ENCODE measurements at regions not wholly inside any gene's neighbourhood (a gene's known extent, or its start where the extent isn't known, plus 50 kb on each side); places are given as distances from the start of the nearest gene placed in this dataset.

DNA sequence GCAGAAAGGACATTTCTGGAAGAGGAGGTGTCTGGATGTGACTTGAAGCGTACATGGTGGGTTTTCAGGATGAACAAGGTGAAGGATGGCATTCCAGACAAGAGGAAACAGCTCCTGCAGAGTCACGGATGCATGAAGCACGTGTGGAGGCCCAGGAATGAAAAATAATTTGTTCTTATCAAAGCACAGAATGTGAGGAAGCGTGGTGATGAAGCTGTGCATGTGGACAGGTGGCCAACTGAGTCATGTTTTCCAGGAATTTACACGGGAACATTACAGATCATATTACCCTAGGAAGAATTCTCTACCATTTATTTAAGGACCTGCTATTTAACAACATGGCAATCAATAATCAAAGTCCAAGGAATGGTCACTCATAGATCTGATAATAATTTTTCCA is 413.2 kb upstream of the KLF6 start:
- in situ Hi-C loops (cut with HindIII; ENCODE audit: low pct_unique_long_range_greater_than_20kb, low sequenced_read_pairs), result no loop called here
- no peaks in the 10 kb centered on the region; the same call in 1 of the 2 replicates for H3K4me1 ChIP-seq (ENCODE audit: control insufficient read depth, insufficient read depth, low read length)
- no peak overlapping the region for H3K4me3 ChIP-seq (ENCODE audit: low read depth in 2 of 2, low read length in 2 of 2)
- no peaks in the 10 kb centered on the region for H3K9me3 ChIP-seq (ENCODE audit: control insufficient read depth, insufficient read depth, low read depth, low read length)
- DNase-seq (ENCODE audit: low read depth, low spot score), result no peak
- no peak for TF ChIP-seq SIN3A (IDR thresholded peaks at IDR 0.05; ENCODE audit: borderline replicate concordance, insufficient read depth, low read depth, low read length)
- TF ChIP-seq POLR2AphosphoS5 (IDR thresholded peaks at IDR 0.05; ENCODE audit: low read depth, low read length), result no peak
- TF ChIP-seq, protein P1, sequence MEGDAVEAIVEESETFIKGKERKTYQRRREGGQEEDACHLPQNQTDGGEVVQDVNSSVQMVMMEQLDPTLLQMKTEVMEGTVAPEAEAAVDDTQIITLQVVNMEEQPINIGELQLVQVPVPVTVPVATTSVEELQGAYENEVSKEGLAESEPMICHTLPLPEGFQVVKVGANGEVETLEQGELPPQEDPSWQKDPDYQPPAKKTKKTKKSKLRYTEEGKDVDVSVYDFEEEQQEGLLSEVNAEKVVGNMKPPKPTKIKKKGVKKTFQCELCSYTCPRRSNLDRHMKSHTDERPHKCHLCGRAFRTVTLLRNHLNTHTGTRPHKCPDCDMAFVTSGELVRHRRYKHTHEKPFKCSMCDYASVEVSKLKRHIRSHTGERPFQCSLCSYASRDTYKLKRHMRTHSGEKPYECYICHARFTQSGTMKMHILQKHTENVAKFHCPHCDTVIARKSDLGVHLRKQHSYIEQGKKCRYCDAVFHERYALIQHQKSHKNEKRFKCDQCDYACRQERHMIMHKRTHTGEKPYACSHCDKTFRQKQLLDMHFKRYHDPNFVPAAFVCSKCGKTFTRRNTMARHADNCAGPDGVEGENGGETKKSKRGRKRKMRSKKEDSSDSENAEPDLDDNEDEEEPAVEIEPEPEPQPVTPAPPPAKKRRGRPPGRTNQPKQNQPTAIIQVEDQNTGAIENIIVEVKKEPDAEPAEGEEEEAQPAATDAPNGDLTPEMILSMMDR (IDR thresholded peaks at IDR 0.05), result no peak
- TF ChIP-seq, protein P2, sequence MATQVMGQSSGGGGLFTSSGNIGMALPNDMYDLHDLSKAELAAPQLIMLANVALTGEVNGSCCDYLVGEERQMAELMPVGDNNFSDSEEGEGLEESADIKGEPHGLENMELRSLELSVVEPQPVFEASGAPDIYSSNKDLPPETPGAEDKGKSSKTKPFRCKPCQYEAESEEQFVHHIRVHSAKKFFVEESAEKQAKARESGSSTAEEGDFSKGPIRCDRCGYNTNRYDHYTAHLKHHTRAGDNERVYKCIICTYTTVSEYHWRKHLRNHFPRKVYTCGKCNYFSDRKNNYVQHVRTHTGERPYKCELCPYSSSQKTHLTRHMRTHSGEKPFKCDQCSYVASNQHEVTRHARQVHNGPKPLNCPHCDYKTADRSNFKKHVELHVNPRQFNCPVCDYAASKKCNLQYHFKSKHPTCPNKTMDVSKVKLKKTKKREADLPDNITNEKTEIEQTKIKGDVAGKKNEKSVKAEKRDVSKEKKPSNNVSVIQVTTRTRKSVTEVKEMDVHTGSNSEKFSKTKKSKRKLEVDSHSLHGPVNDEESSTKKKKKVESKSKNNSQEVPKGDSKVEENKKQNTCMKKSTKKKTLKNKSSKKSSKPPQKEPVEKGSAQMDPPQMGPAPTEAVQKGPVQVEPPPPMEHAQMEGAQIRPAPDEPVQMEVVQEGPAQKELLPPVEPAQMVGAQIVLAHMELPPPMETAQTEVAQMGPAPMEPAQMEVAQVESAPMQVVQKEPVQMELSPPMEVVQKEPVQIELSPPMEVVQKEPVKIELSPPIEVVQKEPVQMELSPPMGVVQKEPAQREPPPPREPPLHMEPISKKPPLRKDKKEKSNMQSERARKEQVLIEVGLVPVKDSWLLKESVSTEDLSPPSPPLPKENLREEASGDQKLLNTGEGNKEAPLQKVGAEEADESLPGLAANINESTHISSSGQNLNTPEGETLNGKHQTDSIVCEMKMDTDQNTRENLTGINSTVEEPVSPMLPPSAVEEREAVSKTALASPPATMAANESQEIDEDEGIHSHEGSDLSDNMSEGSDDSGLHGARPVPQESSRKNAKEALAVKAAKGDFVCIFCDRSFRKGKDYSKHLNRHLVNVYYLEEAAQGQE (IDR thresholded peaks at IDR 0.05; ENCODE audit: insufficient read depth in 1 of 2, low read depth in 2 of 2, low read length in 1 of 2), result no peak
- TF ChIP-seq TCF7L2 (IDR thresholded peaks at IDR 0.05; ENCODE audit: low read depth, low read length), result no peak
- ATAC-seq, result no peak
- intact Hi-C loops (cut with micrococcal nuclease; ENCODE audit: unreplicated experiment), result no loop called here
- no peaks in the 10 kb centered on the region for H3K27me3 ChIP-seq (ENCODE audit: control insufficient read depth, insufficient read depth, low read length)
- no peak overlapping the region for H3K27ac ChIP-seq (ENCODE audit: low read length)
- no TSS peak for BruUV-seq (replicated peaks)
- ChIA-PET CTCF (no interaction called here), POLR2A (interaction anchor here (0.7 kb wide), 1 partner anchor 287 kb away, joined by 3 read pairs; no protein-coding TSS in a partner anchor)
- H3K36me3 ChIP-seq (ENCODE audit: control insufficient read depth, insufficient read depth, low read length), result no peaks in the 10 kb centered on the region

DNA sequence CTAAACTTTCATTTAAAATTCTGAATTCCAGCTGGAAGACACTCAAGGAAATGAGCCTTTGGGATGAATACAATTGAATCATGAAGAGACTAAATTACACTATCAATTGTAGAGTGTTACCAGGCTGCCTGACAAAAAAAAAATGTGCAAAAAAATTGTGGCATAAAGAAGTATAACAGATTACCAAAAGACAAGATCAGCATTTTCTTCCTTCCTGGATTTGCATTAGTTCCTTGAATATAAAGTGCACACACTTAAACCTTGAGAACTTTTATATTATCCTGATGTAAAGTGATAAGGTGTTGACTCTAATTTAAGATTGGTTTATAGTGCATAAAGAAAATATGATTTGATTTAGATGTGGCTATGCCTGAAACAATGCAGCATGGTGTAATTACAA is 412.7 kb upstream of the KLF6 start:
- ATAC-seq (no peak), DNase-seq (ENCODE audit: low read depth, low spot score) (no peak)
- intact Hi-C loops (cut with micrococcal nuclease; ENCODE audit: unreplicated experiment), result no loop called here
- H3K36me3 ChIP-seq (ENCODE audit: control insufficient read depth, insufficient read depth, low read length), result no peaks in the 10 kb centered on the region
- no peaks in the 10 kb centered on the region for H3K9me3 ChIP-seq (ENCODE audit: control insufficient read depth, insufficient read depth, low read depth, low read length)
- H3K4me1 ChIP-seq (ENCODE audit: control insufficient read depth, insufficient read depth, low read length), result no peaks in the 10 kb centered on the region; the same call in 1 of the 2 replicates
- POLR2A ChIA-PET, result no interaction called here
- no TSS peak for BruUV-seq (replicated peaks)
- in situ Hi-C loops (cut with HindIII; ENCODE audit: low pct_unique_long_range_greater_than_20kb, low sequenced_read_pairs), result no loop called here
- CTCF ChIA-PET, result no interaction called here
- no peak overlapping the region for H3K27ac ChIP-seq (ENCODE audit: low read length)
- no peak overlapping the region for H3K4me3 ChIP-seq (ENCODE audit: low read depth in 2 of 2, low read length in 2 of 2)
- H3K27me3 ChIP-seq (ENCODE audit: control insufficient read depth, insufficient read depth, low read length), result no peaks in the 10 kb centered on the region
- TF ChIP-seq POLR2AphosphoS5 (IDR thresholded peaks at IDR 0.05; ENCODE audit: low read depth, low read length), result no peak
- TF ChIP-seq, protein P1 (IDR thresholded peaks at IDR 0.05), result no peak
- TF ChIP-seq SIN3A (IDR thresholded peaks at IDR 0.05; ENCODE audit: borderline replicate concordance, insufficient read depth, low read depth, low read length), result no peak
- TF ChIP-seq TCF7L2 (IDR thresholded peaks at IDR 0.05; ENCODE audit: low read depth, low read length), result no peak
- TF ChIP-seq, protein P2 (IDR thresholded peaks at IDR 0.05; ENCODE audit: insufficient read depth in 1 of 2, low read depth in 2 of 2, low read length in 1 of 2), result no peak

Measured in Panc1 (cell line).